WTC11 (cell line): ENCODE measurements at regions not wholly inside any gene's neighbourhood (a gene's known extent, or its start where the extent isn't known, plus 50 kb on each side); places are given as distances from the start of the nearest gene placed in this dataset.
"Not testable (repeated sequence)": the region's sequence is repeated elsewhere in the genome, so short reads cannot be mapped to it uniquely, and the experiment has no call there.

Experiments used
- ATAC-seq: fragments of 200-7000 bp; cut with Tn5 transposase; 2 replicates; pipeline ENCODE4 v1.10.0; 2021; ENCODE audit warnings: mild to moderate bottlenecking, moderate library complexity
- CTCF ChIA-PET: fragments of 300-600 bp; sonication (Branson Sonifier 250); formaldehyde crosslinking; loops from one replicate; lab custom pipeline; 2021; ENCODE audit warnings: antibody characterized with exemption; lab: Charles Lee
- POLR2A ChIA-PET: fragments of 350-600 bp; sonication (Branson Sonifier 250); formaldehyde crosslinking; loops from one replicate; lab custom pipeline; 2021; ENCODE audit warnings: antibody characterized with exemption; lab: Charles Lee
- DNase-seq: peaks from one replicate; pipeline ENCODE4 v3.0.0; 2021; ENCODE audit warnings: low spot score
- H3K27ac Mint-ChIP-seq: 2 replicates; pipeline ENCODE4 v1.8.0; 2021; ENCODE audit warnings: mixed read lengths
- H3K27me3 Mint-ChIP-seq: 2 replicates; pipeline ENCODE4 v1.8.0; 2021; ENCODE audit warnings: low read depth, mild to moderate bottlenecking, moderate library complexity, mixed read lengths
- H3K36me3 Mint-ChIP-seq: 2 replicates; pipeline ENCODE4 v1.8.0; 2021; ENCODE audit warnings: mixed read lengths
- H3K4me1 Mint-ChIP-seq: 2 replicates; pipeline ENCODE4 v1.8.0; 2022; ENCODE audit warnings: mixed read lengths
- H3K4me3 Mint-ChIP-seq: 2 replicates; pipeline ENCODE4 v1.8.0; 2021; ENCODE audit warnings: mild to moderate bottlenecking, moderate library complexity, mixed read lengths
- H3K9me3 Mint-ChIP-seq: 2 replicates; pipeline ENCODE4 v1.8.0; 2021; ENCODE audit warnings: mixed read lengths
- ESRRA ChIP-seq: sonication (generic); formaldehyde crosslinking; IDR thresholded peaks from 2 replicates; pipeline ENCODE4 v1.8.1; 2022; ENCODE audit warnings: mild to moderate bottlenecking, missing genetic modification reagents, borderline replicate concordance
- GRHL2 ChIP-seq: fragments of 250-450 bp; sonication (Bioruptor Pico); IDR thresholded peaks from 2 replicates; pipeline ENCODE4 v1.8.0; 2022; ENCODE audit warnings: mild to moderate bottlenecking, moderate library complexity; ENCODE audit not compliant: insufficient replicate concordance, severe bottlenecking
- KAT7 ChIP-seq: sonication (generic); formaldehyde crosslinking; IDR thresholded peaks from 2 replicates; pipeline ENCODE4 v1.8.1; 2023; ENCODE audit warnings: missing genetic modification reagents, mild to moderate bottlenecking, borderline replicate concordance
- NR2C2 ChIP-seq: sonication (generic); formaldehyde crosslinking; IDR thresholded peaks from 2 replicates; pipeline ENCODE4 v1.8.0; 2022; ENCODE audit warnings: mild to moderate bottlenecking, missing genetic modification reagents
- TP53 ChIP-seq: sonication (generic); formaldehyde crosslinking; IDR thresholded peaks from 2 replicates; pipeline ENCODE4 v1.8.1; 2023; ENCODE audit warnings: mild to moderate bottlenecking, missing genetic modification reagents
- ZNF138 ChIP-seq: sonication (generic); formaldehyde crosslinking; conservative IDR thresholded peaks from 2 replicates; pipeline ENCODE4 v1.8.1; 2022; ENCODE audit warnings: mild to moderate bottlenecking, moderate library complexity, missing genetic modification reagents
- ZNF232 ChIP-seq: sonication (generic); formaldehyde crosslinking; IDR thresholded peaks from 2 replicates; pipeline ENCODE4 v1.8.0; 2022; ENCODE audit warnings: mild to moderate bottlenecking, missing genetic modification reagents
- ZNF423 ChIP-seq: fragments of 250-450 bp; sonication (Bioruptor Pico); IDR thresholded peaks from 2 replicates; pipeline ENCODE4 v2.1.2; 2022; ENCODE audit warnings: mild to moderate bottlenecking, moderate library complexity
- TF ChIP-seq, protein P1 (sequence below): sonication (generic); formaldehyde crosslinking; conservative IDR thresholded peaks from 2 replicates; pipeline ENCODE4 v1.8.1; 2023; ENCODE audit warnings: mild to moderate bottlenecking, low read depth, missing genetic modification reagents, moderate library complexity
- TF ChIP-seq, protein P2 (sequence below): sonication (generic); formaldehyde crosslinking; IDR thresholded peaks from 2 replicates; pipeline ENCODE4 v1.8.0; 2023; ENCODE audit warnings: missing genetic modification reagents, mild to moderate bottlenecking, borderline replicate concordance
- TF ChIP-seq, protein P3 (sequence below): sonication (generic); formaldehyde crosslinking; conservative IDR thresholded peaks from 2 replicates; pipeline ENCODE4 v1.8.1; 2022; ENCODE audit warnings: mild to moderate bottlenecking, missing genetic modification reagents
- TF ChIP-seq, protein P4 (sequence below): sonication (generic); formaldehyde crosslinking; IDR thresholded peaks from 2 replicates; pipeline ENCODE4 v1.8.1; 2022; ENCODE audit warnings: mild to moderate bottlenecking, moderate library complexity, missing genetic modification reagents
- TF ChIP-seq, protein P5 (sequence below): sonication (generic); formaldehyde crosslinking; IDR thresholded peaks from 2 replicates; pipeline ENCODE4 v1.8.1; 2022; ENCODE audit warnings: missing genetic modification reagents, borderline replicate concordance
- TF ChIP-seq, protein P6 (sequence below): fragments of 250-450 bp; sonication (Bioruptor Pico); IDR thresholded peaks from 2 replicates; pipeline ENCODE4 v1.9.0; 2021; ENCODE audit warnings: mild to moderate bottlenecking
- TF ChIP-seq, protein P7 (sequence below): sonication (generic); formaldehyde crosslinking; IDR thresholded peaks from 2 replicates; pipeline ENCODE4 v1.8.0; 2023; ENCODE audit warnings: missing genetic modification reagents

DNA sequence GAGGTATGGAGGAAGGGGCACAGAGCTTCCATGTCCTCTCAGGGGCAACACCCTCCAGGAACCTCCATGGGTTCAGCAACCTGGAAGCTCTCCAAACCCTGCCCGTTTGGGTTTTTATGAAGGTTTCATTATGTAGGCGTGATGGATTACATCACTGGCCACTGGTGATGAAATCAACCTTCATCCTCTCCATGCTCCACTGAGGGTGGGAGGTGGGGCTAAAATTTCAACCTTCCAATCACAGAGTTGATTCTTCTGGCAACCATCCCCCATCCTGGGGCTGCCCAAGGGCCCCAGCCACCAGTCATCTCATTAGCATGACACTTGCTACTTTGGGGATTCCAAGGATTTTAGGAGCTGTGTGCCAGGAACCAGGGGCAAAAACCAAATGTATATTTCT is 90.1 kb downstream of the TEX36 start (continued):
- TF ChIP-seq, protein P1, sequence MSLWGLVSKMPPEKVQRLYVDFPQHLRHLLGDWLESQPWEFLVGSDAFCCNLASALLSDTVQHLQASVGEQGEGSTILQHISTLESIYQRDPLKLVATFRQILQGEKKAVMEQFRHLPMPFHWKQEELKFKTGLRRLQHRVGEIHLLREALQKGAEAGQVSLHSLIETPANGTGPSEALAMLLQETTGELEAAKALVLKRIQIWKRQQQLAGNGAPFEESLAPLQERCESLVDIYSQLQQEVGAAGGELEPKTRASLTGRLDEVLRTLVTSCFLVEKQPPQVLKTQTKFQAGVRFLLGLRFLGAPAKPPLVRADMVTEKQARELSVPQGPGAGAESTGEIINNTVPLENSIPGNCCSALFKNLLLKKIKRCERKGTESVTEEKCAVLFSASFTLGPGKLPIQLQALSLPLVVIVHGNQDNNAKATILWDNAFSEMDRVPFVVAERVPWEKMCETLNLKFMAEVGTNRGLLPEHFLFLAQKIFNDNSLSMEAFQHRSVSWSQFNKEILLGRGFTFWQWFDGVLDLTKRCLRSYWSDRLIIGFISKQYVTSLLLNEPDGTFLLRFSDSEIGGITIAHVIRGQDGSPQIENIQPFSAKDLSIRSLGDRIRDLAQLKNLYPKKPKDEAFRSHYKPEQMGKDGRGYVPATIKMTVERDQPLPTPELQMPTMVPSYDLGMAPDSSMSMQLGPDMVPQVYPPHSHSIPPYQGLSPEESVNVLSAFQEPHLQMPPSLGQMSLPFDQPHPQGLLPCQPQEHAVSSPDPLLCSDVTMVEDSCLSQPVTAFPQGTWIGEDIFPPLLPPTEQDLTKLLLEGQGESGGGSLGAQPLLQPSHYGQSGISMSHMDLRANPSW (CRISPR knock-in tag): no peak
- TF ChIP-seq, protein P2, sequence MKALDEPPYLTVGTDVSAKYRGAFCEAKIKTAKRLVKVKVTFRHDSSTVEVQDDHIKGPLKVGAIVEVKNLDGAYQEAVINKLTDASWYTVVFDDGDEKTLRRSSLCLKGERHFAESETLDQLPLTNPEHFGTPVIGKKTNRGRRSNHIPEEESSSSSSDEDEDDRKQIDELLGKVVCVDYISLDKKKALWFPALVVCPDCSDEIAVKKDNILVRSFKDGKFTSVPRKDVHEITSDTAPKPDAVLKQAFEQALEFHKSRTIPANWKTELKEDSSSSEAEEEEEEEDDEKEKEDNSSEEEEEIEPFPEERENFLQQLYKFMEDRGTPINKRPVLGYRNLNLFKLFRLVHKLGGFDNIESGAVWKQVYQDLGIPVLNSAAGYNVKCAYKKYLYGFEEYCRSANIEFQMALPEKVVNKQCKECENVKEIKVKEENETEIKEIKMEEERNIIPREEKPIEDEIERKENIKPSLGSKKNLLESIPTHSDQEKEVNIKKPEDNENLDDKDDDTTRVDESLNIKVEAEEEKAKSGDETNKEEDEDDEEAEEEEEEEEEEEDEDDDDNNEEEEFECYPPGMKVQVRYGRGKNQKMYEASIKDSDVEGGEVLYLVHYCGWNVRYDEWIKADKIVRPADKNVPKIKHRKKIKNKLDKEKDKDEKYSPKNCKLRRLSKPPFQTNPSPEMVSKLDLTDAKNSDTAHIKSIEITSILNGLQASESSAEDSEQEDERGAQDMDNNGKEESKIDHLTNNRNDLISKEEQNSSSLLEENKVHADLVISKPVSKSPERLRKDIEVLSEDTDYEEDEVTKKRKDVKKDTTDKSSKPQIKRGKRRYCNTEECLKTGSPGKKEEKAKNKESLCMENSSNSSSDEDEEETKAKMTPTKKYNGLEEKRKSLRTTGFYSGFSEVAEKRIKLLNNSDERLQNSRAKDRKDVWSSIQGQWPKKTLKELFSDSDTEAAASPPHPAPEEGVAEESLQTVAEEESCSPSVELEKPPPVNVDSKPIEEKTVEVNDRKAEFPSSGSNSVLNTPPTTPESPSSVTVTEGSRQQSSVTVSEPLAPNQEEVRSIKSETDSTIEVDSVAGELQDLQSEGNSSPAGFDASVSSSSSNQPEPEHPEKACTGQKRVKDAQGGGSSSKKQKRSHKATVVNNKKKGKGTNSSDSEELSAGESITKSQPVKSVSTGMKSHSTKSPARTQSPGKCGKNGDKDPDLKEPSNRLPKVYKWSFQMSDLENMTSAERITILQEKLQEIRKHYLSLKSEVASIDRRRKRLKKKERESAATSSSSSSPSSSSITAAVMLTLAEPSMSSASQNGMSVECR (CRISPR knock-in tag): no peak
- TF ChIP-seq ZNF232 (CRISPR knock-in tag) (no peak), NR2C2 (no peak)
- TF ChIP-seq, protein P3, sequence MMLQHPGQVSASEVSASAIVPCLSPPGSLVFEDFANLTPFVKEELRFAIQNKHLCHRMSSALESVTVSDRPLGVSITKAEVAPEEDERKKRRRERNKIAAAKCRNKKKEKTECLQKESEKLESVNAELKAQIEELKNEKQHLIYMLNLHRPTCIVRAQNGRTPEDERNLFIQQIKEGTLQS: no peak

DNA sequence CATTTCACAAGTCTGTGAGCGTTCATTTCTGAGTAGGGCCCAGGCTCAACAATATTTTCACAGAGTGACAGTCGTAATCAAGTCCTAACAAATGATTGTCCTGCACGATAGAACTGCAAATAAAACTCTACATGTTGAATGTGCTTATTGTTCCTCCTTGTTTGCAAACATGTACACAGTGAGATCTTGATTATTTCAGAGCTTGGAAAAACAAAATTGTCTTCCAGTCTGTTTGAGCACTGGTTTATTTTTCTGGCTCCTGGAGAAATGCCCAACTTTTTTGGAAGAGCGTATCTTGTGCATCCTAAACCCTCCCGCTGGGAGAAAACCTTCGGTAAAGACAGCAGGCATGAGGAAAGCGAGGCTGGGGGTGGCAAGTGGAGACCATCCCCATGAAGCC is 91.1 kb downstream of the TEX36 start:
- Mint-ChIP-seq H3K27ac (no peak overlapping the region), H3K4me3 (no peak overlapping the region), H3K4me1 (peaks cover 17% of the 10 kb centered on the region), H3K36me3 (peaks cover 8% of the 10 kb centered on the region), H3K27me3 (peaks cover 3% of the 10 kb centered on the region; the same call in 1 of the 2 replicates), H3K9me3 (peaks cover 24% of the 10 kb centered on the region)
- CTCF ChIA-PET: no interaction called here
- POLR2A ChIA-PET: no interaction called here
- TF ChIP-seq, protein P4, sequence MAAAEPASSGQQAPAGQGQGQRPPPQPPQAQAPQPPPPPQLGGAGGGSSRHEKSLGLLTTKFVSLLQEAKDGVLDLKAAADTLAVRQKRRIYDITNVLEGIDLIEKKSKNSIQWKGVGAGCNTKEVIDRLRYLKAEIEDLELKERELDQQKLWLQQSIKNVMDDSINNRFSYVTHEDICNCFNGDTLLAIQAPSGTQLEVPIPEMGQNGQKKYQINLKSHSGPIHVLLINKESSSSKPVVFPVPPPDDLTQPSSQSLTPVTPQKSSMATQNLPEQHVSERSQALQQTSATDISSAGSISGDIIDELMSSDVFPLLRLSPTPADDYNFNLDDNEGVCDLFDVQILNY (CRISPR knock-in tag): no peak
- no peak for TF ChIP-seq ZNF423 (CRISPR knock-in tag)
- no peak for TF ChIP-seq GRHL2
- TF ChIP-seq, protein P5, sequence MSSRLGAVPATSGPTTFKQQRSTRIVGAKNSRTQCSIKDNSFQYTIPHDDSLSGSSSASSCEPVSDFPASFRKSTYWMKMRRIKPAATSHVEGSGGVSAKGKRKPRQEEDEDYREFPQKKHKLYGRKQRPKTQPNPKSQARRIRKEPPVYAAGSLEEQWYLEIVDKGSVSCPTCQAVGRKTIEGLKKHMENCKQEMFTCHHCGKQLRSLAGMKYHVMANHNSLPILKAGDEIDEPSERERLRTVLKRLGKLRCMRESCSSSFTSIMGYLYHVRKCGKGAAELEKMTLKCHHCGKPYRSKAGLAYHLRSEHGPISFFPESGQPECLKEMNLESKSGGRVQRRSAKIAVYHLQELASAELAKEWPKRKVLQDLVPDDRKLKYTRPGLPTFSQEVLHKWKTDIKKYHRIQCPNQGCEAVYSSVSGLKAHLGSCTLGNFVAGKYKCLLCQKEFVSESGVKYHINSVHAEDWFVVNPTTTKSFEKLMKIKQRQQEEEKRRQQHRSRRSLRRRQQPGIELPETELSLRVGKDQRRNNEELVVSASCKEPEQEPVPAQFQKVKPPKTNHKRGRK (CRISPR knock-in tag): no peak
- TF ChIP-seq ESRRA (CRISPR knock-in tag): no peak
- TF ChIP-seq, protein P6, sequence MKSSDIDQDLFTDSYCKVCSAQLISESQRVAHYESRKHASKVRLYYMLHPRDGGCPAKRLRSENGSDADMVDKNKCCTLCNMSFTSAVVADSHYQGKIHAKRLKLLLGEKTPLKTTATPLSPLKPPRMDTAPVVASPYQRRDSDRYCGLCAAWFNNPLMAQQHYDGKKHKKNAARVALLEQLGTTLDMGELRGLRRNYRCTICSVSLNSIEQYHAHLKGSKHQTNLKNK (CRISPR knock-in tag): no peak
- TF ChIP-seq ZNF138 (CRISPR knock-in tag): no peak
- TF ChIP-seq TP53 (CRISPR knock-in tag): no peak
- no peak for TF ChIP-seq KAT7 (CRISPR knock-in tag)
- TF ChIP-seq, protein P7, sequence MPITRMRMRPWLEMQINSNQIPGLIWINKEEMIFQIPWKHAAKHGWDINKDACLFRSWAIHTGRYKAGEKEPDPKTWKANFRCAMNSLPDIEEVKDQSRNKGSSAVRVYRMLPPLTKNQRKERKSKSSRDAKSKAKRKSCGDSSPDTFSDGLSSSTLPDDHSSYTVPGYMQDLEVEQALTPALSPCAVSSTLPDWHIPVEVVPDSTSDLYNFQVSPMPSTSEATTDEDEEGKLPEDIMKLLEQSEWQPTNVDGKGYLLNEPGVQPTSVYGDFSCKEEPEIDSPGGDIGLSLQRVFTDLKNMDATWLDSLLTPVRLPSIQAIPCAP (CRISPR knock-in tag): no peak
- ATAC-seq: no peak
- no peak for DNase-seq

DNA sequence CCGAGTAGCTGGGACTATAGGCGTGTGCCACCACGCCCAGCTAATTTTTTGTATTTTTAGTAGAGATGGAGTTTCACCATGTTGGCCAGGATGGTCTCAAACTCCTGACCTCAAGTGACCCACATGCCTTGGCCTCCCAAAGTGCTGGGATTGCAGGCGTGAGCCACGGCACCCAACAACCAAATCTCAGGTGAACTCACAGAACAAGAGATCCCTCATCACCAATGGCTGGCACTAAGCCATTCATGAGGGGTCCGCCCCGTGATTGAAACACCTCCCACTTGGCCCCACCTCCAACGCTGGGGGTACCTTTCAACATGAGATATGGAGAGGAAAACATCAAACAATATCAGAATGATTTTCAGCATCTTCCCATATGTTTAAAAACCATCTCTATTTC is 94.2 kb downstream of the TEX36 start:
- POLR2A ChIA-PET, H3K4me3 Mint-ChIP-seq, CTCF ChIA-PET, ATAC-seq, H3K9me3 Mint-ChIP-seq, H3K27me3 Mint-ChIP-seq, H3K27ac Mint-ChIP-seq, H3K36me3 Mint-ChIP-seq, DNase-seq: not testable (repeated sequence)
- peaks cover 16% of the 10 kb centered on the region for H3K4me1 Mint-ChIP-seq
